ENCODE measurements at regions not wholly inside any gene's neighbourhood (a gene's known extent, or its start where the extent isn't known, plus 50 kb on each side); places are given as distances from the start of the nearest gene placed in this dataset.

GRCh38 chr3:71890356-71890931 lies 105.5 kb upstream of the PROK2 start:
- Histone ChIP-seq H3K4me1 (ENCODE audit: insufficient read depth, low read length) (no peaks in the 10 kb centered on the region), H3K9me3 (ENCODE audit: low read depth, low read length) (no peaks in the 10 kb centered on the region), H3K4me3 (ENCODE audit: low read length) (no peak overlapping the region), H3K27me3 (ENCODE audit: insufficient read depth, low read length) (peaks cover 48% of the 10 kb centered on the region)

- Histone ChIP-seq H3K4me1 (ENCODE audit: insufficient read depth, low read length) (no peaks in the 10 kb centered on the region), H3K4me3 (ENCODE audit: low read length) (no peak overlapping the region), H3K27me3 (ENCODE audit: insufficient read depth, low read length) (peaks cover 39% of the 10 kb centered on the region), H3K9me3 (ENCODE audit: low read depth, low read length) (no peaks in the 10 kb centered on the region)
Measured at GRCh38 chr3:71887256-71887655, 102.3 kb upstream of the PROK2 start.

DNA sequence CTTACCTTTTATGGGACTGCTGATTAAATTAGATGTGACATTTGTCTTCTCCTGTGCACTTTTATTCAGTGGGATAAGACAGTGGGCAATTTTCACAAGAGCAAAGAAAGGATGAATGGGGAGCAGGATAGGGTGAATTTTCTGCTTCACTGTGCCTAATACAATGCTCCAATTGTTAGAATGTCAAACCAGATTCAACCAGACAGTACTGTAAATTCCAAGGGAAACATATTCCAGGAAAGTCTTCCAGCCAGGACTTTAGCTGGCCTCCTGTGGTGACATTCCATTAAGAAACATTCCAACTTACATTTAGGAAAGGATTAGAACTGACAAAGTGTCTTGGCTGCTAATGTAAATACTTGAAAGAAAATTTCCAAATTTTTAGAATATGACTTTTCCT lies 100.1 kb upstream of the PROK2 start:
- peaks cover 35% of the 10 kb centered on the region for H3K27me3 ChIP-seq (ENCODE audit: insufficient read depth, low read length)
- H3K9me3 ChIP-seq (ENCODE audit: low read depth, low read length), result no peaks in the 10 kb centered on the region
- H3K4me3 ChIP-seq (ENCODE audit: low read length), result no peak overlapping the region
- no peaks in the 10 kb centered on the region for H3K4me1 ChIP-seq (ENCODE audit: insufficient read depth, low read length)

- H3K4me1 ChIP-seq (ENCODE audit: insufficient read depth, low read length), result no peaks in the 10 kb centered on the region
- H3K27me3 ChIP-seq (ENCODE audit: insufficient read depth, low read length), result peaks cover 16% of the 10 kb centered on the region
- no peaks in the 10 kb centered on the region for H3K9me3 ChIP-seq (ENCODE audit: low read depth, low read length)
- no peak overlapping the region for H3K4me3 ChIP-seq (ENCODE audit: low read length)
Measured at GRCh38 chr3:71881732-71882131, 96.8 kb upstream of the PROK2 start.

DNA sequence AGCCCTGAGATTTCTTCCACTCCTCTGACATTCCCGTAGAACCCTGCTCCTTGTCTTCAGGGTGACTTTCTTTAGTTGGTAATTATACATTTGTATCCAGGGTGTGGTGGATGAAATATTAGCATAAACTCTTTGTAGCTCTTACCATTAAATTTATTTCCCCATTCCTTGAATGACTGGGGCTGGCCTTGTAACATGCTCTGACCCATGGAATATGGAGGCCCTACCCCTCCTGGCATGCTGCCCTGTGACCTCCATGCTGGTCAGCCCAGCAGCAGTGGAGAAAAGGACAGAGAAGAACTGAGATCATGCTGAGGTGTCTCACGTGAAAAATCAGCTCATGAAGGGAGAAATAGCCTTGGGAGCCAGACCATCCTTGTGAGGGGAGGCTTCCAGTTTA lies 96.1 kb upstream of the PROK2 start:
- peaks cover 15% of the 10 kb centered on the region for H3K27me3 ChIP-seq (ENCODE audit: insufficient read depth, low read length)
- no peak overlapping the region for H3K4me3 ChIP-seq (ENCODE audit: low read length)
- H3K9me3 ChIP-seq (ENCODE audit: low read depth, low read length), result no peaks in the 10 kb centered on the region
- no peaks in the 10 kb centered on the region for H3K4me1 ChIP-seq (ENCODE audit: insufficient read depth, low read length)

DNA sequence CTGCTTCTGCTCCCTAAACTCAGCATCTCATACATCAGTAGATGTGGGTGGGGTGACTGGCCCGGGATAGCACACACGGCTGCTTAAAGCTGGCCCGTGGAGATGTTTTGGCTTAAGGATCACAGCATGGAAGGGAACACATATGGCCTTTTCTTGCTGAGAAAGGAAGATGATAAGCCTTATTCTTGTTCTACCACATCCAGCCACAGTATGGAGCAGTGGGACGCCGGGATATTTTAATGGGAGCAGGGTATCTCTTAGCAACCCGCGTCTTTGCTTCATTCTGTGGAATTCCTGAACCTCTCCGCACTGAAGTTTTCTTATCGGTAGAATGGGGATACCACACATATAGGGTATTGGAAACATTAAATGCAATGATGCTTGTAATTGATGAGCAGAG lies 94.1 kb upstream of the PROK2 start:
- H3K27me3 ChIP-seq (ENCODE audit: insufficient read depth, low read length), result peaks cover 8% of the 10 kb centered on the region
- H3K9me3 ChIP-seq (ENCODE audit: low read depth, low read length), result no peaks in the 10 kb centered on the region
- H3K4me3 ChIP-seq (ENCODE audit: low read length), result no peak overlapping the region
- peaks cover 10% of the 10 kb centered on the region for H3K4me1 ChIP-seq (ENCODE audit: insufficient read depth, low read length)

DNA sequence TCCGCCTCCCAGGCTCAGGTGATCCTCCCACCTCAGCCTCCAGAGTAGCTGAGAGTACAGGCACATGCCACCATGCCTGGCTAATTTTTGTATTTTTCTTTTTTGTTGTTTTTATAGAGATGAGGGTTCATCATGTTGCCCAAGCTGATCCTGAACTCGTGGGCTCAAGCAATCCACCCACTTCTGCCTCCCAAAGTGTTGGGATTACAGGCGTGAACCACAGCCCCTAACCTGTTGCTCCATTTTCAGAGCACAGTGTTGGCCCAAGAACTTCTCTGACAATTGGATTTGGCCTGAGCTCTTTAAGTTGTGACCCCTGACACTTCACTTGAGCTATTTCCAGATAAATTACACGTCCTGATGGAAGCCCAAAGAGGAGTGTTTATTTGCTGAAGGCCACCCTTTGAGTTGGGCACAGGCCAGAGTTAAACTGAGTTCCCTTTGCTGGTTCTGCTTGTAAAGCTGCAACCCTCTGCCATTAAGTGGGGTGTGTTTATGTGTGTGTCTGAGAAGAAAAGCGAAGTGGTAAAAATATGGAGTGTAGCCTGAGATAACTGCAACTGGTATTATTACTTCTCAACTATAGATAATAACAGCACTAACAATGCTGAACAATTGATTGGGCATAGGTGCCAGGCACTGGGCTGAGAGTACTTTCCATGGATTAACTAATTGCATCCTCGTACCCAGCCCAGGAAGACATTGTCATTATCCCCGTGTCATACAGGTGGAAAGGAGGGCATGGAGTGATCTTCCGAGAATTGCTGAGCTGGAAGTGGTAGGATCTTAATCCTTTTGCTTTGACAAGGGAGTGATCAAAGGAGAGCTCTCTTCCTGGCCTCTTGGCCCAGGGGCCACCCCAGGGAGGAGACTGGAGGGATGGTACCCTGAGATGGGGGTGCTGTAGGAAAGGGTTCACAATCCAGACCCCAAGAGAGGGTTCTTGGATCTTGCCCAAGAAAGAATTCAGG lies 91.5 kb upstream of the PROK2 start:
- H3K27me3 ChIP-seq (ENCODE audit: insufficient read depth, low read length), result no peaks in the 10 kb centered on the region
- peaks cover 16% of the 10 kb centered on the region for H3K4me1 ChIP-seq (ENCODE audit: insufficient read depth, low read length)
- H3K4me3 ChIP-seq (ENCODE audit: low read length), result no peak overlapping the region
- H3K9me3 ChIP-seq (ENCODE audit: low read depth, low read length), result no peaks in the 10 kb centered on the region

DNA sequence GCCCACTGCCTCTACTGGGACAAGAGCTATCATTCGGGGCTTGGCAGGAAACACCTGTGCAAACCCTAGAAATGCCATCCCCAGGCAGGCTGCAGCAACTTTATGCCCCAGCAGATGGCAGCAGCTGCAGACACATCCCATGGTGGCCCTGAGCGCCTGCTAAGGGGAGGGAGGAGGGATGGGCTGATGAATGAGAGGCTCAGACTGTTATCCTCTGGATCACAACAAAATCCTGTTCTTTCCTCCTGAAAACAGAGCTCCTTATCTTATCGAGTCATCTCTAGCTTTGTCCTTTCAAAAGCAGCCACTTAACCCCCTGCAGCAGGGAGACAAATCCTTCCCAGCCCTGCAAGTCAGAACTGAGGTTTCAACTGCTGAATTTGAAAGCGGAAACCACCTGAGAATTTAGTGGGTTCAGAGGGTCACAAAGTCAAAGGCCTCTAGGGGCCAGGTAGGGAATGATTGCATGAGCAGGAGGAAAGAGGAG lies 90.6 kb upstream of the PROK2 start:
- Histone ChIP-seq H3K27me3 (ENCODE audit: insufficient read depth, low read length) (no peaks in the 10 kb centered on the region), H3K4me1 (ENCODE audit: insufficient read depth, low read length) (peaks cover 16% of the 10 kb centered on the region), H3K4me3 (ENCODE audit: low read length) (no peak overlapping the region), H3K9me3 (ENCODE audit: low read depth, low read length) (no peaks in the 10 kb centered on the region)

GRCh38 chr3:71874618-71875017 lies 89.7 kb upstream of the PROK2 start:
- Histone ChIP-seq H3K4me1 (ENCODE audit: insufficient read depth, low read length) (peaks cover 16% of the 10 kb centered on the region), H3K4me3 (ENCODE audit: low read length) (no peak overlapping the region), H3K27me3 (ENCODE audit: insufficient read depth, low read length) (no peaks in the 10 kb centered on the region), H3K9me3 (ENCODE audit: low read depth, low read length) (no peaks in the 10 kb centered on the region)

- Histone ChIP-seq H3K9me3 (ENCODE audit: low read depth, low read length) (no peaks in the 10 kb centered on the region), H3K27me3 (ENCODE audit: insufficient read depth, low read length) (no peaks in the 10 kb centered on the region), H3K4me3 (ENCODE audit: low read length) (no peak overlapping the region), H3K4me1 (ENCODE audit: insufficient read depth, low read length) (peaks cover 16% of the 10 kb centered on the region)
Measured at GRCh38 chr3:71873093-71873611, 88.2 kb upstream of the PROK2 start.

DNA sequence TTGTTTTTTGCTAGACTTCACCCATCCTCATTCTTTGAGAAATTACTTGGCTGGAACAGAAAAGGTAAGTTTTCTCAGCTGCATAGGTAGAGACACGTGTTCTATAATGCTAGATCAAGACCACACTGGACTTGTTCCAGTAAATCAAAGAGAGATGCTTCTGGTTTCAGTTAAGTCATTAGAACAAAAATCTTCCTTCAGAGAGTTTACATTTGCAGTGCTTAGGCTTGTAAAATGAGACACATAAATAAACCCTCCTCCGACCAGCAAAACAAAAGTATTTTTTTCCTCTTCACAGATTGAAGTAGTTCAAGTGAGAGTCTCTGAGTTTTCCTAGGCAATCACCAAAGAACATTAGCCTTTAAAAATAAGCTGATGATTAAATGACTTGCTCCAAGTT lies 87.3 kb upstream of the PROK2 start:
- Histone ChIP-seq H3K4me3 (ENCODE audit: low read length) (no peak overlapping the region), H3K9me3 (ENCODE audit: low read depth, low read length) (no peaks in the 10 kb centered on the region), H3K27me3 (ENCODE audit: insufficient read depth, low read length) (no peaks in the 10 kb centered on the region), H3K4me1 (ENCODE audit: insufficient read depth, low read length) (peaks cover 16% of the 10 kb centered on the region)

DNA sequence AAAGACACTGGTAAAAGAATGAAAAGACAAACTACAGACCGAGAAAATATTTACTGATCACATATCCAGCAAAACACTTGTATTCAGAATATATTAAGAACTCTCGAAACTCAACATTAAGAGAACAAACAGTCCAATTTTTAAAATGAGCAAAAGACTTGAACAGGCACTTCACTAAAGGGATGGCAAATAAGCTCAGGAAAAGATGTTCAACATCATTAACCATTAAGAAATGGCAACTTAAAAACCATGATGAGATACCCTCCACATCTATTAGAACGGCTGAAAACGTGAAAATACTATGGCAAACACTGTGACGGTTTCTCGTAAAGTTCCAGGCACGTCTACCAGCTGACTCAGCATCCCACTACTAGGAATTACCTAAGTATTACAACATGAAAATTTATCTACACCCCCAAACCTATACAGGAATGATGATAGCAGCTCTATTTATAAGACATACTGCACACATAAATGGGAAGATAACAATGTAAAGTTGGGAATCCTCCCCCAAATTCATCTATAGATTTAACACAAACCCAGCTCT lies 86.1 kb upstream of the PROK2 start:
- Histone ChIP-seq H3K4me3 (ENCODE audit: low read length) (no peak overlapping the region), H3K27me3 (ENCODE audit: insufficient read depth, low read length) (no peaks in the 10 kb centered on the region), H3K9me3 (ENCODE audit: low read depth, low read length) (no peaks in the 10 kb centered on the region), H3K4me1 (ENCODE audit: insufficient read depth, low read length) (peaks cover 16% of the 10 kb centered on the region)

GRCh38 chr3:71868876-71869275 lies 83.9 kb upstream of the PROK2 start:
- H3K4me3 ChIP-seq (ENCODE audit: low read length), result no peak overlapping the region
- H3K9me3 ChIP-seq (ENCODE audit: low read depth, low read length), result no peaks in the 10 kb centered on the region
- H3K27me3 ChIP-seq (ENCODE audit: insufficient read depth, low read length), result peaks cover 8% of the 10 kb centered on the region
- peaks cover 5% of the 10 kb centered on the region for H3K4me1 ChIP-seq (ENCODE audit: insufficient read depth, low read length)

DNA sequence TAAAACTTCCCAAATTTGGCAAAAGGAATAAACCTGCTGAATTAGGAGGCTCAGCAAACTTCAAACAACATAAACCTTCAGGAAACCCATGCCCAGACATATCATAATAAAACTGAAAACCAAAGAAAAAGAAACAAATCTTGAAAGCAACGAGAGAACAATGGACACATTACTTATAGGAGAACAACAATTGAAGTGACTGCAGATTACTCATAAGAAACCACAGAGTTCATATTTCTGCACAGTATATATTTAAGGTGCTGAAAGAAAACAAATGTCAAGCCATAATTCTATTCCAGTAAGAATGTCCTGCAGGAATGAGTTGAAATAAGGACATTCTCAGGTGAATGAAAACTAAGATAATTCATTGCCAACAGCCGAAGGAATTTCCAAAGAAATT lies 80.8 kb upstream of the PROK2 start:
- no peak overlapping the region for H3K4me3 ChIP-seq (ENCODE audit: low read length)
- no peaks in the 10 kb centered on the region for H3K4me1 ChIP-seq (ENCODE audit: insufficient read depth, low read length)
- peaks cover 8% of the 10 kb centered on the region for H3K27me3 ChIP-seq (ENCODE audit: insufficient read depth, low read length)
- no peaks in the 10 kb centered on the region for H3K9me3 ChIP-seq (ENCODE audit: low read depth, low read length)

GRCh38 chr3:71863563-71864190 lies 78.7 kb upstream of the PROK2 start:
- no peak overlapping the region for H3K4me3 ChIP-seq (ENCODE audit: low read length)
- H3K9me3 ChIP-seq (ENCODE audit: low read depth, low read length), result no peaks in the 10 kb centered on the region
- peaks cover 12% of the 10 kb centered on the region for H3K27me3 ChIP-seq (ENCODE audit: insufficient read depth, low read length)
- peaks cover 4% of the 10 kb centered on the region for H3K4me1 ChIP-seq (ENCODE audit: insufficient read depth, low read length)

Data from mononuclear cell (primary cell).